ENCODE measurements at regions not wholly inside any gene's neighbourhood (a gene's known extent, or its start where the extent isn't known, plus 50 kb on each side); places are given as distances from the start of the nearest gene placed in this dataset.

DNA sequence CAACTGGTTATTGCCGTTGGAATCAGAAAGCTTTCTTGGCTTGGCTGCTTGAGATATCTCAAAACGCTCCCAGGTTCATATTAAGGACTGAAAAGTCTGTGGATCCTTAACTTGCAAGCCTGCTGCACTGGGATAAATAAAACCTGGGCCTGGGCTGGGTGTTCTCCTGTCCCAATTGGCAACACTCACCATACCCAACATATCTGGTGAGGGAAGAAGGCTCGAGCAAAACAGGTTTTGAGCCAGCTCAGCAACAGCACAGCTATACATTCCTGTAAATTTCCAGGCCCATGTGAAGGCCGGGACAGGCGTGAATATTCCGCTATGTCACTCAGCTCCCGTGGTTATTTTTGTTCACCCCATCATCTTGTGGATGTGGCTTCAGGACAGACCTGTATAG, 169.0 kb upstream of the BCL6 start:
- Histone ChIP-seq H3K79me2 (ENCODE audit: control insufficient read depth, low read length) (peaks cover 18% of the 10 kb centered on the region), H3K4me2 (ENCODE audit: low read length) (peak overlapping the region; percentile 87), H3K27me3 (ENCODE audit: control insufficient read depth, low read length) (no peaks in the 10 kb centered on the region), H3K4me1 (ENCODE audit: control insufficient read depth, low read length) (peaks cover 97% of the 10 kb centered on the region), H3K36me3 (ENCODE audit: control insufficient read depth, low read length) (no peaks in the 10 kb centered on the region; the same call in 1 of the 2 replicates), H3K9me3 (ENCODE audit: control insufficient read depth, insufficient read depth, low read length) (no peaks in the 10 kb centered on the region), H3K27ac (ENCODE audit: low read depth, low read length) (peak overlapping the region; percentile 93), H3K4me3 (ENCODE audit: low read length) (no peak overlapping the region), H3F3A (ENCODE audit: control insufficient read depth, insufficient read depth) (peaks cover 30% of the 10 kb centered on the region), H3K9me2 (replicated peaks; ENCODE audit: control insufficient read depth, low read length) (no peaks in the 10 kb centered on the region), H4K20me1 (ENCODE audit: control insufficient read depth, insufficient read depth, low read depth, low read length) (no peaks in the 10 kb centered on the region)
- TF ChIP-seq, protein P1, sequence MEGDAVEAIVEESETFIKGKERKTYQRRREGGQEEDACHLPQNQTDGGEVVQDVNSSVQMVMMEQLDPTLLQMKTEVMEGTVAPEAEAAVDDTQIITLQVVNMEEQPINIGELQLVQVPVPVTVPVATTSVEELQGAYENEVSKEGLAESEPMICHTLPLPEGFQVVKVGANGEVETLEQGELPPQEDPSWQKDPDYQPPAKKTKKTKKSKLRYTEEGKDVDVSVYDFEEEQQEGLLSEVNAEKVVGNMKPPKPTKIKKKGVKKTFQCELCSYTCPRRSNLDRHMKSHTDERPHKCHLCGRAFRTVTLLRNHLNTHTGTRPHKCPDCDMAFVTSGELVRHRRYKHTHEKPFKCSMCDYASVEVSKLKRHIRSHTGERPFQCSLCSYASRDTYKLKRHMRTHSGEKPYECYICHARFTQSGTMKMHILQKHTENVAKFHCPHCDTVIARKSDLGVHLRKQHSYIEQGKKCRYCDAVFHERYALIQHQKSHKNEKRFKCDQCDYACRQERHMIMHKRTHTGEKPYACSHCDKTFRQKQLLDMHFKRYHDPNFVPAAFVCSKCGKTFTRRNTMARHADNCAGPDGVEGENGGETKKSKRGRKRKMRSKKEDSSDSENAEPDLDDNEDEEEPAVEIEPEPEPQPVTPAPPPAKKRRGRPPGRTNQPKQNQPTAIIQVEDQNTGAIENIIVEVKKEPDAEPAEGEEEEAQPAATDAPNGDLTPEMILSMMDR (IDR thresholded peaks at IDR 0.05; ENCODE audit: low read depth, low read length, poor library complexity, severe bottlenecking), result no peak
- TF ChIP-seq EZH2phosphoT487 (IDR thresholded peaks at IDR 0.05; ENCODE audit: borderline replicate concordance, low read length), result no peak

DNA sequence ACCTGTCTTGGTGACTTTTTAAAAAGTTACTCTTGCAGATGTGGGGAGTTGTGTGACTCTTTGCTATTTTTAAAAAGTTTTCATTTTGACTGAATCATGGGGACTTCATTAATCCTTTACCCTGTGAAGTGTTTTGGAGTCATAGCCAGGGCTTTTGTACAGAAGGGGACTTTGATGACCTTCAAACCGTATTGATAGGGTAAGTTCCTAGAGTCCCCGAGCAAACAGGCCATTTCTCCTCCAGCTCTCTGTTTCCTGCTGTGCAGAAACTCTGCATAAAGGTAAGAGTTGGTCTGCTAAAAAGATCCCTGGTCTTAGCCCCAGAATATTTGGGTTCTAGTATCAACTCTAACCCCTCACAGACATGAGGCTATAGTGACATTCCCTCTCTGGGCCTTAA, 170.8 kb upstream of the BCL6 start:
- Histone ChIP-seq H4K20me1 (ENCODE audit: control insufficient read depth, insufficient read depth, low read depth, low read length) (no peaks in the 10 kb centered on the region), H3K9me2 (replicated peaks; ENCODE audit: control insufficient read depth, low read length) (no peaks in the 10 kb centered on the region), H3F3A (ENCODE audit: control insufficient read depth, insufficient read depth) (peaks cover 40% of the 10 kb centered on the region), H3K27me3 (ENCODE audit: control insufficient read depth, low read length) (no peaks in the 10 kb centered on the region), H3K4me2 (ENCODE audit: low read length) (peak overlapping the region; percentile 87), H3K4me3 (ENCODE audit: low read length) (peak overlapping the region; percentile 47), H3K27ac (ENCODE audit: low read depth, low read length) (peak overlapping the region; percentile 93), H3K4me1 (ENCODE audit: control insufficient read depth, low read length) (peaks cover 98% of the 10 kb centered on the region), H3K36me3 (ENCODE audit: control insufficient read depth, low read length) (peaks cover 4% of the 10 kb centered on the region; the same call in 1 of the 2 replicates), H3K79me2 (ENCODE audit: control insufficient read depth, low read length) (peaks cover 23% of the 10 kb centered on the region), H3K9me3 (ENCODE audit: control insufficient read depth, insufficient read depth, low read length) (no peaks in the 10 kb centered on the region)
- TF ChIP-seq, protein P1 (IDR thresholded peaks at IDR 0.05; ENCODE audit: low read depth, low read length, poor library complexity, severe bottlenecking), result no peak
- no peak for TF ChIP-seq EZH2phosphoT487 (IDR thresholded peaks at IDR 0.05; ENCODE audit: borderline replicate concordance, low read length)

DNA sequence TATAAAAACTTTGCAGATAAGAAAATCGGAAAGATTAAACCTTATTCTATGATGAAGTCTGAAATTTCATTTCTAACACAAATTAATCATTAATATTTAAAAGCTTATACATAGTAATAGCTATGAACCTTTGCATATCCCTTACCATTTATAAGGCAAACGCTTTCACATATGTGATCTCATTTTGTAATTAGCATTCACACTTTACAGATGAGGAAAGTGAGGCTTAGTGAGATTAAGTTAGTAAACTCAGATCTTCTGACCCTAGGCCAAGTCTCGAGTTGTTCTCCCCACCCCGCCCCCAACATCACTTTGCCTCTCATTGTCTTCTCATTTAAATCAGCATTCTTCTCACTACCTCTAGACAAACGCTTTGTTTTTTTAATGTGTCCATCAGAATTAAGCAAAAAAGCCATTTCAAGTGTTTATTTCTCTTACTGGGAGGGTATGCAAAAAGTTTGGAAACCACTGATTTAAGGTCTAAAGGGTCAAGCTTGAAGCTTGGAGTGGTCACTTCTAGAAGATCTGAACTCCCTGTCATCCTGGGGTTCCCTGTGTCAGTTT, 172.9 kb upstream of the BCL6 start:
- TF ChIP-seq EZH2phosphoT487 (IDR thresholded peaks at IDR 0.05; ENCODE audit: borderline replicate concordance, low read length), result no peak
- TF ChIP-seq, protein P1 (IDR thresholded peaks at IDR 0.05; ENCODE audit: low read depth, low read length, poor library complexity, severe bottlenecking), result no peak
- peaks cover 24% of the 10 kb centered on the region for H3K79me2 ChIP-seq (ENCODE audit: control insufficient read depth, low read length)
- no peaks in the 10 kb centered on the region for H3K9me2 ChIP-seq (replicated peaks; ENCODE audit: control insufficient read depth, low read length)
- H3F3A ChIP-seq (ENCODE audit: control insufficient read depth, insufficient read depth), result peaks cover 43% of the 10 kb centered on the region
- H3K36me3 ChIP-seq (ENCODE audit: control insufficient read depth, low read length), result peaks cover 4% of the 10 kb centered on the region; the same call in 1 of the 2 replicates
- peak overlapping the region; percentile 61 for H3K4me3 ChIP-seq (ENCODE audit: low read length)
- peak overlapping the region; percentile 93 for H3K27ac ChIP-seq (ENCODE audit: low read depth, low read length)
- H3K4me2 ChIP-seq (ENCODE audit: low read length), result peak overlapping the region; percentile 87
- no peaks in the 10 kb centered on the region for H3K9me3 ChIP-seq (ENCODE audit: control insufficient read depth, insufficient read depth, low read length)
- H3K4me1 ChIP-seq (ENCODE audit: control insufficient read depth, low read length), result peaks cover 100% of the 10 kb centered on the region
- no peaks in the 10 kb centered on the region for H3K27me3 ChIP-seq (ENCODE audit: control insufficient read depth, low read length)
- H4K20me1 ChIP-seq (ENCODE audit: control insufficient read depth, insufficient read depth, low read depth, low read length), result no peaks in the 10 kb centered on the region
